Lower leg skin (tissue), 4 donors: ENCODE measurements at regions not wholly inside any gene's neighbourhood (a gene's known extent, or its start where the extent isn't known, plus 50 kb on each side); places are given as distances from the start of the nearest gene placed in this dataset.

Experiments used
- DNase-seq, 2 donors: peaks; one replicate each; pipeline ENCODE4 v3.0.0-alpha.2; 2019; ENCODE audit warnings: low spot score in 2 of 2
- H3K4me3 ChIP-seq: fragments of 200-600 bp; sonication (generic); 2 replicates; pipeline ENCODE4 v1.5.1; 2017; ENCODE audit warnings: mild to moderate bottlenecking, low read depth; ENCODE audit not compliant: poor library complexity, severe bottlenecking
- POLR2A ChIP-seq, 2 donors: fragments of 450-650 bp; IDR thresholded peaks; one replicate each; pipeline ENCODE4 v1.6.1; 2016 to 2017; ENCODE audit warnings: antibody characterized with exemption in 2 of 2, mild to moderate bottlenecking in 1 of 2, moderate library complexity in 1 of 2
- WGBS, 2 donors: methylation state at CpG; one replicate each; pipeline ENCODE4 v1.1.5; 2018; 5-methylcytosine and 5-hydroxymethylcytosine counted together
- intact Hi-C: fragments of 100-400 bp; cut with DNase I; formaldehyde crosslinking; loops from one replicate; pipeline ENCODE4 v1.15.0; 2023; ENCODE audit warnings: low total_unique reads
- TF ChIP-seq, protein P1 (sequence below), 3 donors: fragments of 450-650 bp; IDR thresholded peaks; one replicate each; pipeline ENCODE4 v1.5.1; 2016; ENCODE audit warnings: antibody characterized with exemption in 3 of 3, mild to moderate bottlenecking in 3 of 3, moderate library complexity in 2 of 3

DNA sequence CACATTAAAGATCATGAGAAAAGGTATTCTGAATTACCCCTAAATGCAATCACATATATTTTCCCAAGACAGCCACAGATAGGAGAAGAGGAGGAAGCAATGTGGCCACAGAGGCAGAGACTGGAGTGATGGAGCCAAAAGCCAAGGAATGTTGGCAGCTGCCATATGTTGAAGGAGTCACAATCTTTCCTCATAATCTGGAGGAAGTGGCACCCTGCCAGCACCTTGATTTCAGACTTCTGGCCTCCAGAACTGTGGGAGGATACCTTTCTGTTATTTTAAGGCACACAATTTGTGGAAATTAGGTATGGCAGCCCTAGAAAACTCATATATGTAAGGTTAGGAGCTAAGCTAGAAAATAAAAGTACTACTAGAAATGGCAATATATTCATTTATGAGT is 139.9 kb upstream of the GAS1 start:
- TF ChIP-seq, protein P1, sequence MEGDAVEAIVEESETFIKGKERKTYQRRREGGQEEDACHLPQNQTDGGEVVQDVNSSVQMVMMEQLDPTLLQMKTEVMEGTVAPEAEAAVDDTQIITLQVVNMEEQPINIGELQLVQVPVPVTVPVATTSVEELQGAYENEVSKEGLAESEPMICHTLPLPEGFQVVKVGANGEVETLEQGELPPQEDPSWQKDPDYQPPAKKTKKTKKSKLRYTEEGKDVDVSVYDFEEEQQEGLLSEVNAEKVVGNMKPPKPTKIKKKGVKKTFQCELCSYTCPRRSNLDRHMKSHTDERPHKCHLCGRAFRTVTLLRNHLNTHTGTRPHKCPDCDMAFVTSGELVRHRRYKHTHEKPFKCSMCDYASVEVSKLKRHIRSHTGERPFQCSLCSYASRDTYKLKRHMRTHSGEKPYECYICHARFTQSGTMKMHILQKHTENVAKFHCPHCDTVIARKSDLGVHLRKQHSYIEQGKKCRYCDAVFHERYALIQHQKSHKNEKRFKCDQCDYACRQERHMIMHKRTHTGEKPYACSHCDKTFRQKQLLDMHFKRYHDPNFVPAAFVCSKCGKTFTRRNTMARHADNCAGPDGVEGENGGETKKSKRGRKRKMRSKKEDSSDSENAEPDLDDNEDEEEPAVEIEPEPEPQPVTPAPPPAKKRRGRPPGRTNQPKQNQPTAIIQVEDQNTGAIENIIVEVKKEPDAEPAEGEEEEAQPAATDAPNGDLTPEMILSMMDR (IDR thresholded peaks at IDR 0.05), result no peak
- TF ChIP-seq POLR2A (IDR thresholded peaks at IDR 0.05), result no peak
- intact Hi-C loops, result no loop called here
- no peak for DNase-seq
- no peak overlapping the region for H3K4me3 ChIP-seq

DNA sequence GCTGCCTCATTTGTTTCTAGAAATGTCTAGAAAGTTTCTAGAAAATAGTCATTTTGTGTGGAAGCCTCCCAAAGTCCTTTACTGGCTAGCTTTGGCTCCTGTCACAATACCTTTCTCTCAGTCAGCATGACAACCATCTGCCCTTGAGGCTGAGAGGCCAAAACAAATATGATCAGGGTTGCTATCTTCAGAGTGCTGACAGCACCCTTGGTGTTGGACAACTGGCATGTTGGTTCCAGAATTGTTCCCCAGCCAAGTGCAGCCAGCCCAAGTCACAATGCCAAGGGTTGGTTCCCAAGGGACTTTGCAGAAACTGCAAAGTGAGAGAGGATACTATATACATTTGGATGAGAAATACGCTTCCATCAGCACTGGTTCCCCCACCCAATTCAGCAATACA is 140.9 kb upstream of the GAS1 start:
- DNase-seq, result no peak
- intact Hi-C loops, result no loop called here
- no peak overlapping the region for H3K4me3 ChIP-seq
- 76 to 78% methylated on average over 1 of the region's 1 CpG for whole genome bisulfite sequencing, 2 donors
- no peak for TF ChIP-seq POLR2A (IDR thresholded peaks at IDR 0.05)
- TF ChIP-seq, protein P1 (IDR thresholded peaks at IDR 0.05), result no peak

DNA sequence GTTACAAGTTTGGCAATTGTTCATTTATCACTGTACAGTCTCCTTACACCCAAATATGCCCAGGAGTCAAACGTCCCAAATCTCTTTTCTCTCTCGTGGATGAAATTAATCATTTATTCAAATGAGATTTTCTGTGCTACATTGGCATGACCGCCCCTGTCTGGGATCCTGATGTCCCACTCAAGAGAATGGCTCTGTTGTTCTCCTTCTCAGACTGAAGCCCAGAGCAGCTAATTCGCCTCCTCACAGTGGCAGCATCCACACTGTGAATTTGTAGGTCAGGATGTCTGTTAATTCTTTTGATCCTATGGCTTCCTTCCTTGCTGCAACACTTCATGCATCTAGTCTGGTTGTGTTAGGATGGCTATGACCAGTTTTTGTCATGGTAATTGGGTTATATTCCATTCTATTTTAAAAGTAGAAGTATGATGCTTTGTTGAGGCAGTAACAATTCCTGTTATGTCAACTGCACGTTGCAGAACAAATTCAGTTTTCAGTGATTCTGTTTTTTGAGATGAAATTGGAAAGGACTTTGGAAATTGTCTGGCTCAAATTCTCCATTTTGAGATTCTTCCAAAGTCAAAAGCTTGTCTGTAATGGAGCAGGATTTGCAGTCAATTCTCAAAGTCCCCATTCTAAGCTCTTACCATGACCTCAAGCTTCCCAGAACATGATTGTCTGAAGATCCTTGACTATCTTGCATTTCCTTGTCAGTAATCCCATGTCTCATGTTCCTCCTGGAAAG is 141.5 kb upstream of the GAS1 start:
- H3K4me3 ChIP-seq, result no peak overlapping the region
- no peak for DNase-seq
- intact Hi-C loops, result no loop called here
- WGBS, 2 donors, result 59% methylated on average over 5 of the region's 5 CpGs
- no peak for TF ChIP-seq POLR2A (IDR thresholded peaks at IDR 0.05)
- TF ChIP-seq, protein P1 (IDR thresholded peaks at IDR 0.05), result no peak

DNA sequence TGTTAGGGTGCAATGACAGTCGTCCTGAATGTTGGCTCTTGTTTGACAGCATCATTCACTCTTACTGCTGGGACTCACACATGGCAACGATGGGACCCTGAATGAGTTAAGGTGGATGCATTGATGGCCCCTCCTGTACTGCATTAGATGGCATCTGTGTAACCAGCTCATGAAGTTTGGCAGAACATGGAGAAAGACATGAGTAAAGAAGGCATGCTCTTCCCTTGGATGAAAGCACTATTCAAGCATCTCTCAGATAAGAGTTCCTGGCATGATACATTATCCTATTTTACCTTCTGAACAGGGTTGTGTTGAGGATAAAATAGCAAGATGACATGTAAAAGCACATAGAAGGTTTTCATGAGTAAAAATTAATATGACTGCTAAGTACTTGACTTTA is 142.2 kb upstream of the GAS1 start:
- TF ChIP-seq, protein P1 (IDR thresholded peaks at IDR 0.05), result no peak
- TF ChIP-seq POLR2A (IDR thresholded peaks at IDR 0.05), result no peak
- 39 to 53% methylated on average over 2 of the region's 2 CpGs for WGBS, 2 donors
- intact Hi-C loops, result no loop called here

DNA sequence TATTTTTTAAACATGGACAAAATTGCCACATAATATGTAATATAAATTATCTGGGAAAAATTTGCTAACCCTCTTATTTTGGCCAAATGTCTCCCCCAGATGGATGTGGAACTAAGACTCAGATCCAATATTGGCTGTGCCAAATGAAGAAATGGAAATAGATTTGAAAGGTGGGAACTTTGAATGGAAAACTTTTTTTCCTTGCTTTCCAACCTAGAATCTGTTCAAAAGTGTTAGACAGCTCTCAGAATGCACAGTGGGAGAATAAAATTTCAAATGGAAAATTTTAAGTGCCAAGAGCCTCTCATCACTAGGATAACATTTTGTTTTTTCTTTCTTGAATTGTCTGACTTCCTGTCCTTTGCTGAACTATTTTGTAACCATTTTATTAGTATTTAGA is 142.6 kb upstream of the GAS1 start:
- no peak overlapping the region for H3K4me3 ChIP-seq
- DNase-seq, result no peak
- intact Hi-C loops, result no loop called here
- TF ChIP-seq POLR2A (IDR thresholded peaks at IDR 0.05), result no peak
- TF ChIP-seq, protein P1 (IDR thresholded peaks at IDR 0.05), result no peak

More for the DNA sequence above, 142.2 kb upstream of the GAS1 start:
- no peak for DNase-seq
- H3K4me3 ChIP-seq, result no peak overlapping the region

DNA sequence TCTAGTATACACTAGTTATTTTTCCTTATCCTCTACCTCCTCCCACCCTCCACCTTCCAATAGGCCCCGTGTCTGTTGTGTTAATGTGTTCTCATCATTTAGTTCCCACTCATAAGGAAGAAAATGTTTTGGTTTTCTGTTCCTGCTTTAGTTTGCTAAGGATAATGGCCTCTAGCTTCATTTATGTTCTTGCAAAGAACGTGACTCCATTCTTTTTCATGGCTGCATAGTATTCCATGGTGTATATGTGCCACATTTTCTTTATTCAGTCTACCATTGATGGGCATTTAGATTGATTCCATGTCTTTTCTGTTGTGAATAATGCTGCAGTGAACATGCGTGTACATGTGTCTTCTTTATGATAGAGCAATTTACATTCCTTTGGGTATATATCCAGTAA is 146.5 kb upstream of the GAS1 start:
- TF ChIP-seq, protein P1 (IDR thresholded peaks at IDR 0.05), result no peak
- no peak for TF ChIP-seq POLR2A (IDR thresholded peaks at IDR 0.05)
- WGBS, 2 donors, result 90 to 91% methylated on average over 3 of the region's 3 CpGs
- no peak for DNase-seq
- H3K4me3 ChIP-seq, result no peak overlapping the region
- intact Hi-C loops, result no loop called here
